Prostate gland (tissue), 2 donors: ENCODE measurements at regions not wholly inside any gene's neighbourhood (a gene's known extent, or its start where the extent isn't known, plus 50 kb on each side); places are given as distances from the start of the nearest gene placed in this dataset.

Experiments
- POLR2A ChIP-seq: fragments of 450-650 bp; IDR thresholded peaks from one replicate; pipeline ENCODE4 v1.6.1; 2016; ENCODE audit warnings: antibody characterized with exemption, mild to moderate bottlenecking
- POLR2AphosphoS5 ChIP-seq: sonication (generic); formaldehyde crosslinking; IDR thresholded peaks from one replicate; pipeline ENCODE4 v1.6.1; 2017; ENCODE audit warnings: antibody characterized with exemption
- TF ChIP-seq, protein P1 (sequence below), 4 experiments: fragments of 200-600 bp in 2 of 4; fragments of 450-650 bp in 2 of 4; sonication (generic) in 2 of 4; IDR thresholded peaks; 1 replicate in 3 of 4; 2 replicates in 1 of 4; pipeline ENCODE4 v1.5.1; 2016 to 2019; ENCODE audit warnings: antibody characterized with exemption in 4 of 4, mild to moderate bottlenecking in 2 of 4, moderate library complexity in 2 of 4

DNA sequence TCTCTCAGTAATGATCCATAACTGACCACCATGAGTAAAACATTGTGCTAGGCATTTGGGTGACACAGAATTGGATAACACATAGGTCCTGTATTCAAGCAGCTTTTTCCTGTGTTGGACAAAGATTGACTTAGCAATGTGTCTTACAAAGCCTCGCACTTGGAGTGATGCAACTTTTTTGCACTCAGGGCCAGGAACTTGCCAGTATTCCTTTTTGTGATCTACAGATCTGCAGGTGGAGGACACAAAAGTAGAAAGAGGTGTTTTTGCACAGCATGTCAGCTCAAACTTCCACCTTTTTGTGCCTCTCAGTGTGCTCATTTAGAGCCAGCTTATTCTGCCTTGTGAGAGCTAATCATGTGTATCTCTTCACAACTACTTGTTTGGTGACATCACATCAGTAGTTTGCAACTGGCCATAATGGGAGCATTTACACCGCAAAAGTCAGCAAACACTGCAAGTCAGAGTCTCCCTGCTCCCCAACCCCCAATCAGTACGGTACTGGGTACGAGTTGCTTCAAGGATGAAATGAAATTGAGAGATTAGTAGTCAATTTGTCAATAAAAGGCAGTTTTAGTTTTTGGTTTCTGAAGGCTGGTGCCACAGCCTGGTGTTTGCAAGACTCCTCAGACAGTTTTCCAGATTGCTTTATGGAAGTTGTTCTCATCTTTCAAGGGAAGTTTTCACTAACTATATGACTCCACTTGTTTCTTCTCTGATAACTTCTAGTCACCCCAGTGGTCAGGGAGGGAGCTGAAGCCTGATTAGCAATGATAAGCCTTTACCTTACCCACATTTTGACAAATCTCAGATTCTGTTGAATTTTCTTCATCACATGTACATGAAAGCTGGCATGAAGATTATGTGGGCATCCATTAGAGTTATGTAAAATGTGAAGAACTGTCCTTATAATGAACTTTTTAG lies 149.1 kb downstream of the PDCD6IP start:
- no peak for TF ChIP-seq POLR2A
- TF ChIP-seq, protein P1, sequence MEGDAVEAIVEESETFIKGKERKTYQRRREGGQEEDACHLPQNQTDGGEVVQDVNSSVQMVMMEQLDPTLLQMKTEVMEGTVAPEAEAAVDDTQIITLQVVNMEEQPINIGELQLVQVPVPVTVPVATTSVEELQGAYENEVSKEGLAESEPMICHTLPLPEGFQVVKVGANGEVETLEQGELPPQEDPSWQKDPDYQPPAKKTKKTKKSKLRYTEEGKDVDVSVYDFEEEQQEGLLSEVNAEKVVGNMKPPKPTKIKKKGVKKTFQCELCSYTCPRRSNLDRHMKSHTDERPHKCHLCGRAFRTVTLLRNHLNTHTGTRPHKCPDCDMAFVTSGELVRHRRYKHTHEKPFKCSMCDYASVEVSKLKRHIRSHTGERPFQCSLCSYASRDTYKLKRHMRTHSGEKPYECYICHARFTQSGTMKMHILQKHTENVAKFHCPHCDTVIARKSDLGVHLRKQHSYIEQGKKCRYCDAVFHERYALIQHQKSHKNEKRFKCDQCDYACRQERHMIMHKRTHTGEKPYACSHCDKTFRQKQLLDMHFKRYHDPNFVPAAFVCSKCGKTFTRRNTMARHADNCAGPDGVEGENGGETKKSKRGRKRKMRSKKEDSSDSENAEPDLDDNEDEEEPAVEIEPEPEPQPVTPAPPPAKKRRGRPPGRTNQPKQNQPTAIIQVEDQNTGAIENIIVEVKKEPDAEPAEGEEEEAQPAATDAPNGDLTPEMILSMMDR (IDR thresholded peaks at IDR 0.05), result no peak
- TF ChIP-seq POLR2AphosphoS5, result no peak
